Activated CD4-positive, CD25-positive, alpha-beta regulatory T cell treated with anti-CD3 and anti-CD28 coated beads, Interleukin-2, amount 50 U/mL, for 72 hours (primary cell): ENCODE measurements at regions not wholly inside any gene's neighbourhood (a gene's known extent, or its start where the extent isn't known, plus 50 kb on each side); places are given as distances from the start of the nearest gene placed in this dataset.

Experiments used
- DNase-seq: peaks from one replicate; pipeline ENCODE4 v3.0.0; 2021

GRCh38 chr5:110159202-110159601, 469.5 kb downstream of the MAN2A1 start:
- no peak for DNase-seq

- DNase-seq, result no peak
These were observed 471.4 kb downstream of the MAN2A1 start for GRCh38 chr5:110161162-110161561.

- no peak for DNase-seq
These were observed 475.6 kb downstream of the MAN2A1 start for GRCh38 chr5:110165366-110165765.

GRCh38 chr5:110167384-110167783, 477.7 kb downstream of the MAN2A1 start:
- no peak for DNase-seq

- DNase-seq, result no peak
These were observed 479.7 kb downstream of the MAN2A1 start for GRCh38 chr5:110169461-110169860.

- DNase-seq, result no peak
These were observed 488.0 kb downstream of the MAN2A1 start for GRCh38 chr5:110177729-110178128.

GRCh38 chr5:110179321-110179720, 489.6 kb downstream of the MAN2A1 start:
- no peak for DNase-seq

GRCh38 chr5:110194191-110194590, 504.5 kb downstream of the MAN2A1 start:
- DNase-seq, result no peak

GRCh38 chr5:110195288-110195687, 505.6 kb downstream of the MAN2A1 start:
- DNase-seq, result no peak

GRCh38 chr5:110201791-110202190, 512.1 kb downstream of the MAN2A1 start:
- no peak for DNase-seq

- no peak for DNase-seq
These were observed 513.9 kb downstream of the MAN2A1 start for GRCh38 chr5:110203661-110204060.

GRCh38 chr5:110209401-110209800, 517.1 kb downstream of the TMEM232 start:
- DNase-seq, result no peak

GRCh38 chr5:110218981-110219380, 507.5 kb downstream of the TMEM232 start:
- DNase-seq, result no peak

- no peak for DNase-seq
These were observed 506.7 kb downstream of the TMEM232 start for GRCh38 chr5:110219769-110220168.

- DNase-seq, result no peak
These were observed 505.4 kb downstream of the TMEM232 start for GRCh38 chr5:110221036-110221435.

GRCh38 chr5:110224050-110224449, 502.4 kb downstream of the TMEM232 start:
- DNase-seq, result no peak

- DNase-seq, result no peak
These were observed 500.5 kb downstream of the TMEM232 start for GRCh38 chr5:110225949-110226348.

- DNase-seq, result no peak
These were observed 486.7 kb downstream of the TMEM232 start for GRCh38 chr5:110239786-110240185.

GRCh38 chr5:110242950-110243349, 483.5 kb downstream of the TMEM232 start:
- no peak for DNase-seq

GRCh38 chr5:110248921-110249320, 477.6 kb downstream of the TMEM232 start:
- DNase-seq, result no peak

GRCh38 chr5:110250355-110250754, 476.1 kb downstream of the TMEM232 start:
- DNase-seq, result no peak

- no peak for DNase-seq
These were observed 475.7 kb downstream of the TMEM232 start for GRCh38 chr5:110250755-110251154.

GRCh38 chr5:110251366-110251765, 475.1 kb downstream of the TMEM232 start:
- no peak for DNase-seq

- DNase-seq, result no peak
These were observed 471.3 kb downstream of the TMEM232 start for GRCh38 chr5:110255194-110255593.

- no peak for DNase-seq
These were observed 470.2 kb downstream of the TMEM232 start for GRCh38 chr5:110256298-110256697.

GRCh38 chr5:110257971-110258370, 468.5 kb downstream of the TMEM232 start:
- DNase-seq, result no peak
